Daoy (cell line): ENCODE measurements at regions not wholly inside any gene's neighbourhood (a gene's known extent, or its start where the extent isn't known, plus 50 kb on each side); places are given as distances from the start of the nearest gene placed in this dataset.
"Not testable (repeated sequence)": the region's sequence is repeated elsewhere in the genome, so short reads cannot be mapped to it uniquely, and the experiment has no call there.

Source experiments
- DNase-seq: peaks from one replicate; pipeline ENCODE4 v3.0.0-alpha.2; 2015; ENCODE audit warnings: low read depth

- no peak for DNase-seq
Observed at GRCh38 chr2:146602383-146602782, 1242.4 kb upstream of the ACVR2A start.

- no peak for DNase-seq
Observed at GRCh38 chr2:146598791-146599190, 1246.0 kb upstream of the ACVR2A start.

- DNase-seq, result no peak
Observed at GRCh38 chr2:146597291-146597690, 1247.5 kb upstream of the ACVR2A start.

DNA sequence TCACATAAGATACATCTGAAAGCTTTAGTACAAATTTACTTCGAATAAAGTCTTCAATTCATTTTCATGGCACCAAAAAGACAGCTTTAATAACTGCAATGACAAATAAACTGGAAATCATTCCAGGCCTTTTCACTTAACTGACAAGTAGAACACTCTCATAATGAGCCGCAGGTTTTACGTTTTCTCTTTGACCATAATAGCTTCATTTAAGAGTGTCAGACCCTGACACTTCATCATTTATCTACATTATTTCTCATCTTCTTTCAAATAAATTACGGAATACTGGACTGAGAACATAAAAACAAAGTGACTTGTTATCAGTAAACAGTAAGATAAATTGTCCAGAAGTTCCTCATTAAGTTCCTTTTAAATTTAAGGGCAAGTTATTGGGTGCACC lies 1252.9 kb upstream of the ACVR2A start:
- no peak for DNase-seq

DNA sequence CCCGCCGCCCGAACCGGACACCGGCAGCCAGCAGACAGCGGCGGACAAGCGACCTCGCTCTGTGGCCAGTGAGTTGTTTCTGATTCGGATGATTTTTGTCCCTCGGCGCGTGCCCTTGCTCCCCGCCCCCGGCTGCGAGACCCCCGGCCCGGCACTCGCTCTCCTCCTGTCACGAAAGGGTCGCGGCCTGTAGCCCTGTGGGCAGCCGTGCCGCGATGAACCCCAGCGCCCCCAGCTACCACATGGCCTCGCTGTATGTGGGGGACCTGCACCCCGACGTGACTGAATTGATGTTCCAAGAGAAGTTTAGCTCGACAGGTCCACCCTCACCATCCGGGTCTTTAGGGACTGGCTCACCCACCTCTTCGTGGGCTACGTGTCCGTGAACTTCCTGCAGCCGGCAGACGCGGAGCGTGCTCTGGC lies 1257.5 kb upstream of the ACVR2A start:
- no peak for DNase-seq

GRCh38 chr2:146584316-146584715 lies 1260.5 kb upstream of the ACVR2A start:
- DNase-seq, result no peak

- DNase-seq, result no peak
Observed at GRCh38 chr2:146579147-146579930, 1265.5 kb upstream of the ACVR2A start.

- no peak for DNase-seq
Observed at GRCh38 chr2:146576339-146577111, 1268.3 kb upstream of the ACVR2A start.

DNA sequence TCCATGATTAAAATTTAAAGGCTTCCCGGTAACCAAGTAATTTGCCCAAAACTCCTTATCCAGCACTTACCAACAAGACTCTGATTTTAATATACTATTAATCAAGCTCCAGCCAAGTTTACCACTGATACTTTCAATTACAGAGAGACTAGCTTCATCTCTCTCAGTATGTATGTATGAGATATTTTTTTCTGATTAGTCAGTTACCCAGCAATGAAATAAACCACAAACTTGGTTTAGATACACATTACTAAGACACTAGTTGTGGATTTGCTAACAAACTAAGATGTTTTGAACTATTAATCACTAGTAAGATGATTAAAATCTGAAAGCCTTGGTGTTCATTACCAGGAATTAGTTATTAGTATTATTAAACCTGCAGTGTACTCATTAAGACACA lies 1272.2 kb upstream of the ACVR2A start:
- DNase-seq, result no peak

DNA sequence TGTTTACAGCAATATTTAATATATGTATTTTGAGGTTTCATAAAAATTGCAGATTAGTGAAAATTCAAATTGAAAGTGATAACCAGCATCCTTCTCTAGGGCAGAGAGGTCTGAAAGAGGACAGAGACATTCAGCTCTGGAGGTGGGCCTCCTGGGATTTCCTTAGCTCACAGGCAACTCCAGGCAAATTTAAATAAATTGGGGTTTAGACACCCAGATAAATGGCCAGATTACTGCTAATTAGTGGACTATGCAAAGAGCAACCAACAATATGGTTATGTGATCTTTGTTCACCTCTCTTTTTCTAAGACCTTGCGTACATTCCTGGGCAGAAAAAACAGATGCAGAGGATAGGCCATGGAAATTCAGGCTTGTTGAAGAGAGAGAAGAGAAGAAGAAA lies 1282.8 kb upstream of the ACVR2A start:
- DNase-seq, result no peak

GRCh38 chr2:146547236-146547635 lies 1297.6 kb upstream of the ACVR2A start:
- DNase-seq, result no peak

DNA sequence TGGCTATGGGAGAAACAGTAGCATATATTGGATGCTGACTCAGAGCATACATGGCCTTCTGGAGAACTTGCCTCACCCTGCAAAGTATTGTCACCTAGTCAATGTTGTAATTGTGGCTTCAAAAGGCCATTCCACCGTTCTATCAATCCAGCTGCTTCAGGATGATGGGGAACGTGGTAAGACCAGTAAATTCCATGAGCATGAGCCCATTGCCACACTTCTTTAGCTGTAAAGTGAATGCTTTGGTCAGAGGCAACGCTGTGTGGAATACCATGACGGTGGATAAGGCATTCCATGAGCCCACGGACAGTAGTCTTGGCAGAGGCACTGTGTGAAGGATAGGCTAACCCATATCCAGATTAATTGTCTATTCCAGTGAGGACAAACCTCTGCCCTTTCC lies 1300.1 kb upstream of the ACVR2A start:
- DNase-seq, result no peak

DNA sequence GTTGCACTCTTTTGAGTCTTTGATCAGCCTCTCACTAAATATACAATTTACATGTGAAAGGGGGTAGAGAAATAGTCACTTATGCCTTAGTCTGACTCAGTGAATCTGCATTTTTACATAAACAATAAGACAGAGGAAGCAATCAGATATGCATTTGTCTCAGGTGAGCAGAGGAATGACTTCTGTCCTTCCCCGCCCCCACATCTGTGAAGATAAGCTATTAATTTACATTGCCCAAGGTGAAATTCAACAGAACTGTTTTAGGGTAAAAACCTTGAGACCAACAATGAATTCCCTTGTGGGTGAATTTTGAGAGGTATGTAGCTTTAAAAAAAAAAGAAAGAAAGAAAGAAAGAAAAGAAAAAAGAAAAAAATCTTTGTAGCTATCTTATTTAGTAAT lies 1302.9 kb upstream of the ACVR2A start:
- no peak for DNase-seq

GRCh38 chr2:146540271-146540932 lies 1304.4 kb upstream of the ACVR2A start:
- DNase-seq, result no peak

GRCh38 chr2:146539739-146540138 lies 1305.1 kb upstream of the ACVR2A start:
- DNase-seq, result not testable (repeated sequence)

DNA sequence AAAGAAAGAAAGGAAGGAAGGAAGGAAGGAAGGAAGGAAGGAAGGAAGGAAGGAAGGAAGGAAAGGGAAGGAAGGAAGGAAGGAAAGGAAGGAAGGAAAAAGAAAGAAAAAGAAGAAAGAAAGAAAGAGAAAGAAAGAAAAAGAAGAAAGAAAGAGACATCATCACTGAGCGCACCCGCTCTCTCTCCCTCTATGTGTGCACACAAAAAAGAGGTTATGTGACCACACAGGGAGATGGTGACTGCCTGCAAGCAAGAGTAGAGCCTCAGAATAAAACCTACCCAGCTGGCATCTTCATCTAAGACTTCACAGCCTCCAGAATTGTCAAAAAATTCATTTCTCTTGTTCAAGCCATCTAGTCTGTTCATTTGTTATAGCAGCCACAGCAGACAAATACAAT lies 1307.4 kb upstream of the ACVR2A start:
- no peak for DNase-seq

GRCh38 chr2:146532509-146533147 lies 1312.2 kb upstream of the ACVR2A start:
- no peak for DNase-seq

DNA sequence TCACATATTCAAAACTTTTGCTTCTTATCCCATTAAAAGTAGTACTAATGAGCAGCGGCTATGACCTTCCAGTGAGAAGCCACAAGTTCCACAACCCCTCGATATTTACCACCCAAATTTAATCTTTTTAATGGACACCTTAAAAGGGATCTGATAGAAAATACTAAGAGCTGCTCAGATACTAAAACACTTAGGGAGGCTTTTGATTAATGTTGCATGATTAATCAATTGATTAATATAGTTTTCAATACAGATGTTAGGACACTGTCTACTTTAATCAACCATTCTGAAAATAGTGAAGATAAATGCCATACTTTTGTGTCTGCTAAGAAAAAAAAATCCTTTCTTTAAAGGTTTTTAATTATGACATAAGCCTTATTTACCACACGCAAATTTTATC lies 1312.8 kb upstream of the ACVR2A start:
- DNase-seq, result no peak

DNA sequence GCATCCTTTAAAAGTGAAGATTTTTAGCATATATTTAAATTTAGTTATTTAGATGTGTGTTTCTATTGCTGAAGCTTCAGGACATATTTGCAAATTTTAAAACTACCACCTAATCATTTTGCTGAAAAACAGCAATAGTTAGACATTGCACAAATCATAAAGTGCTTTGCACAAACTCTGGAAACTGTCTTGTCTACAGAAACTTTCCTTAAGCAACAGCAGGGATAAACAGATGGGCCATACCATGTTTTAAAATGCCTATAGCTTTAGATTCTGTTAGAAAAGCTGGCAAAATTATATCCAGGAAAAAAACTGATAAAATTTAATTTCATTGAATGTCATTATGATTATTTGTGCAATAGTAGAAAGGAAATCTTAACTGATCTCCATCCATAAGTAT lies 1313.9 kb upstream of the ACVR2A start:
- no peak for DNase-seq

DNA sequence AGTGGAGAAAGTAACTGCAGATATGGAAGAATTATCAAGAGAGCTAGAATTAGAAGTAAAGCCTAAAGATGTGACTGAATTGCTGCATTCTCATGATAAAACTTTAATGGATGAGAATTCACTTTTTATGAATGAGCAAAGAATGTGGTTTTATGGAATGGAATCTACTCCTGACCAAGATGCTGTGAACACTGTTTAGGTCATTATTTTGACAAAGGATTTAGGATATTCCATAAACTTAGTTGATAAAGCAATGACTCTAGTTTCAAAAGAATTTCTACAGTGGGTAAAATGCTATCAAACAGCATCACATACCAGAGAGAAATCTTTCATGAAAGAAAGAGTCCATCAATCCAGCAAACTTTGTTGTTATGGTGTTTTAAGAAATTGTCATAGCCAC lies 1317.7 kb upstream of the ACVR2A start:
- no peak for DNase-seq

DNA sequence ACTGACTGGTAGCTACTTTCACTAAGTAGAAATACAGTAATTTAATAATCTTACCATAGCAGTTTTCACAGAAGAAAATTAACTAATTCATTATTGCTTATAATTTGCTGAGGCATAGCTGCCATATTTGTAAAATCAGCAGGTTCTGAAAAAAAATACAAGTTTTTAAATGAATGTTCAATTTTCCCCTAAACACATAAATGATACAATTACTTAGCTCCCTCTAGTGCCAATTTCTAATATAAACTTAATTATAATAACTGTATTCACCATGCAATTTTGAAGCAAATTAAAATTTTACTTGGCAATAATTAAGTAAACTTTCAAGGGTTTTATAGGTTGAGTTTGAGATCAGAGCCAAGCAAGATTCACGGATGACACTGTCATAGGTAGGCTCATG lies 1321.6 kb upstream of the ACVR2A start:
- DNase-seq, result no peak

DNA sequence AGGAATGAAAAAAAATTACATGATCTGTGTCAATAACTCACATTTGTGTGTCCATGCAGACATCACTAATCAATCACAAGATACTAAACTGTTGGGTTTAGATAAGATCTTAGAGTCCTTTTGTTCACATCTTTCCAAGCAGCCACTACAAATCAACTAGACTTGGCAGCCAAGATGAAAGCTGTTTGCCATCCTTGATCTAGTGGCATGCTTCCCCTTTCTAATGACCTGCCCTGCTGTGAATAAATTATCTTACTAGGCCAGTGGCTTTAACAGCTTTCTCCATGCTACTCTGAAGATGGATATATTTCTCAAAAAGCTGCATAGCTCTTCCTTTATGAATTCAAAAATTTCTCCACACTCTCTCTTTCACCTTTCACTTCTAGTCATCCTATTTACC lies 1338.0 kb upstream of the ACVR2A start:
- DNase-seq, result no peak
